Neural progenitor cell (in vitro differentiated cells): ENCODE measurements at regions not wholly inside any gene's neighbourhood (a gene's known extent, or its start where the extent isn't known, plus 50 kb on each side); places are given as distances from the start of the nearest gene placed in this dataset.

Experiments
- CTCF ChIP-seq: fragments of 200-600 bp; sonication (generic); IDR thresholded peaks from 2 replicates; pipeline ENCODE4 v1.5.1; 2017; ENCODE audit warnings: antibody characterized with exemption, mild to moderate bottlenecking
- EZH2 ChIP-seq: fragments of 200-600 bp; sonication (generic); IDR thresholded peaks from 2 replicates; pipeline ENCODE4 v1.6.1; 2017; ENCODE audit warnings: antibody characterized with exemption, mild to moderate bottlenecking, moderate library complexity

DNA sequence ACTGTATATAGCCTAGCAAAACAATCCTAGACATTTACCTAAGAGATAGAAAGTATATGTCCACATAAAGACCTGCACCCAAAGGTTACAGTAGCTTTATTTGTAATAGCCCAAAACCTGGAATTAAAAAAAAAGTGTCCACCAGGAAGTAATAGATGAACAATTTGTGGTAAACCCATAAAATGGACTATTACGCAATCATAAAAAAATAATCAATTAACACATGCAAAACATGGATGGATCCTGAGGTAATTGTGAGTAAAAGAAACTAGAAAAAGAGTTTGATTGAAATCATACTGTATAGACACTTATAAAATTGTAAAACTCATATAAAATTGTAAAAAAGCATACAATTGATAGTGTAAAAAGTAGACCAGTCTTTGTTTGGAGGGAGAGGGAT lies 673.0 kb upstream of the ZNF804A start:
- TF ChIP-seq CTCF = no peak
- no peak for TF ChIP-seq EZH2
